DMS153 (cell line): ENCODE measurements at regions not wholly inside any gene's neighbourhood (a gene's known extent, or its start where the extent isn't known, plus 50 kb on each side); places are given as distances from the start of the nearest gene placed in this dataset.
"Not testable (repeated sequence)": the region's sequence is repeated elsewhere in the genome, so short reads cannot be mapped to it uniquely, and the experiment has no call there.

ENCODE experiments used
- DNase-seq: peaks from one replicate; lab custom pipeline; 2025; lab: John Stamatoyannopoulos, UW

- no peak for DNase-seq
These were observed 84.4 kb upstream of the CMKLR1 start for GRCh38 chr12:108423486-108423885.

GRCh38 chr12:108421082-108421481 lies 82.0 kb upstream of the CMKLR1 start:
- DNase-seq: not testable (repeated sequence)

DNA sequence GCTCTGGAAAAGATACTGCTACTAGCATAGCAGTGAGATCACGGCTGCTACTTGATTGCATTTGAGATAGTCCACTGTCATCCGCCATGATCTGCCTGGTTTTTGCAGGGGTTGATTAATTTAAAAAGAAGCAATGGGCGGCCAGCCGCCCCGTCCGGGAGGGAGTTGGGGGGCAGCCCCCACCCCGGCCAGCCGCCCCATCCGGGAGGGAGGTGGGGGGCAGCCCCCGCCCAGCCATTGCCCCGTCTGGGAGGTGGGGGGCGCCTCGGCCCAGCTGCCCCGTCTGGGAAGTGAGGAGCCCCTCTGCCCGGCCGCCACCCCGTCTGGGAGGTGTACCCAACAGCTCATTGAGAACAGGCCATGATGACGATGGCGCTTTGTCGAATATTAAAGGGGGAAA lies 81.3 kb upstream of the CMKLR1 start:
- not testable (repeated sequence) for DNase-seq

GRCh38 chr12:108419949-108420348 lies 80.8 kb upstream of the CMKLR1 start:
- no peak for DNase-seq

DNA sequence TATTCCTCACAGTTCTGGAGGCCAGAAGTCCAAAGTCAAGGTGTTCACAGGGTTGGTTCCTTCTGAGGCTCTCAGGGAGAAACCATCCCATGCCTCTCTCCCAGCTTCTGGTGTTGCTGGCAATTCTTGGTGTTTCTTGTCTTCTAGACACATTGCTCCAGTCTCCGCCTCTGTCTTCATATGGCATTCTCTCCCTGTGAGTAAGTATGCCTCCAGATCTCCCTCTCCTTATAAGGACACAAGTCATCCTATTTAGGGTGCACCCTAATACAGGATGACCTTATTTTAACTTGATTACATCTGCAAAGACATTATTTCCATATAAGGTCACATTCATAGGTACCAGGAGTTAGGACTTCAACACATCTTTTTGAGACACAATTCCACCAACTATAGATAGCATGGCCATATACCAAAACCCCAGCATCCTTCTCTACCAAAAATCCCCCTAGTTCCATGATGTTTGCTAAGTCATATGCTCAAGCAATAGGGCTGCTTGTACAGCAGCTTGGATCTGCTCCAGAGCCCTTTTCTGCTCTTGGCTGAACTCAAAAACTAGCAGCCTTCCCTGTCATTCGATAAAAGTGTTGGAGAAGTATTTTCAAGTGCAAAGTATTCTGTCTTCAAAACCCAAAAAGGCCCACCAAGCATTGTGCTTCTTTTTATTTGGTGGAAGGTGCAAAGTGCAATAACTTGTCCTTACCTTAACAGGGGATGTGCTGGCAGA lies 79.2 kb upstream of the CMKLR1 start:
- DNase-seq: no peak

DNA sequence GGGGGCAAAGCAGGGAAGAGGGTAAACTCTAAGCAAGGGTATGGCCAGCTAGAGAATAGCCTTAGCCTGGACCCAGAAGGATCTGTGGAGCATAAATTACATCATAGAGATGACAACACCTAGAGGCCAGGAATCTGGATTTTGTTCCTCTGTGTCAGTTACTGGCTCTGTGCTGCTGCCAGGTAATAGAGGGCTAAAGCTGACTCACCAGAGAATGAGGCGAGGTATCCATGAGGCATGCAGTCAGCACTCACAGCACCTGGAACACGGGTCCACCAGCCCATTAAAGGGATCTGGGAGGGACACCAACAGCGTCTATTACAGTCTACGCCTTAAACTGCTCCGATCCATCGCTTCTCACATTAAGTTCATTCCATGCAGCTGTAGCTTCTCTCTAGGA lies 74.9 kb upstream of the CMKLR1 start:
- no peak for DNase-seq

- no peak for DNase-seq
These were observed 71.6 kb upstream of the CMKLR1 start for GRCh38 chr12:108410689-108411088.

DNA sequence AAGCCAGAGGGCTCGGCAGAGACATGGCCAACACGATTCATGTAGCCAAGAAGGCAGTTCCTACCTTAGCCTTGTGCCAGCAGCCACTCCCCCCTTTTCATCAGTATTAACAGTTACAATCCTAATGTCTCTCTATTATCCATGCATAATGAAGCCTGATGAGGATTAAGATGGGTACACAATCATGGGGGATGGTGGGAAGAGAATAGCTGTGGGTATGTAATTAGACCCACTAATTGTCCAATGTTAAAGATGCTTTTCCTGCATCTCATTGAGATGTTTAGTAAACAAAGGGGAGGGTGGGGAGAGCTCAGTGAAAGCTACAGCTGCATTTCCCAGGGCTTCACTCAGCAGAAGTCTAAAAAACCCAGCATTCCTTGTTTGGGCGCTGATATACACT lies 70.4 kb upstream of the CMKLR1 start:
- DNase-seq: no peak

DNA sequence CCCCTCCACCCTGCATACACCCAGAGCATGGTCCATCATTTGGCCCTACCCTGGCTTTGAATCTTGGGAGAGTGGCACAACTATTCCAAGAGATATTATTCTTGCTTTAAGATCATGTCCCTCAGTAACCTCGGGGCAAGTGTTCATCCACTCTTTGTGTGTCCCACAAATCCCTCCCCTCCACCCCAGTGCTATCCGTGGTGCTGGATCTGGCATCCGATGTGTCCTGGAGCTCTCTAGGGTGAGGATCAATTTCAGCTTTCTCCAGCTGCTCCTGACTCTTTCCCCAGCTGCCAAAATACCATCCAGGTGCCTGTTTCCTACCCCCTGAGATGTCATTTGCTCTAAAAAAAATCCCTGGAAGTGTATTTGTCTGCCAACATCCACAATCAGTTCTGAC lies 64.8 kb upstream of the CMKLR1 start:
- DNase-seq: no peak

DNA sequence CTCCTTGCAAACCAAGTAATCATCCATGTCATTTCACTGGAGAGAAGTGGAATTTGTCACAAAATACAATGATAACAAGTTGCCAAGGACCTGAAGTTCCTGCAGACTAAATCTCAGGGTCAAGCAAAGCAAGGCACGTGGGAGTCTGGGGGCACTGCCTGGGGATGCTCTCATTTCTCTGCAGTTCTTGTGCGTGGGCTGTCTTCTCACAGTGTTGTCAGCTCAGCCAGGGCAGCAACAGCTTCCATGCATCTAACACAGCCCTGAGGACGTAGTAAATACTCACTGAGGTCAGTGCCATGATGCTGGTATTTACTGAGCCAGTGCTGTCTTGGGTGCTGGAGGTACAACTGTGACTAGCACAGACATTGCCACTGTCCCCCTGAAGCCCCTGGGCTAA lies 62.9 kb upstream of the CMKLR1 start:
- no peak for DNase-seq

DNA sequence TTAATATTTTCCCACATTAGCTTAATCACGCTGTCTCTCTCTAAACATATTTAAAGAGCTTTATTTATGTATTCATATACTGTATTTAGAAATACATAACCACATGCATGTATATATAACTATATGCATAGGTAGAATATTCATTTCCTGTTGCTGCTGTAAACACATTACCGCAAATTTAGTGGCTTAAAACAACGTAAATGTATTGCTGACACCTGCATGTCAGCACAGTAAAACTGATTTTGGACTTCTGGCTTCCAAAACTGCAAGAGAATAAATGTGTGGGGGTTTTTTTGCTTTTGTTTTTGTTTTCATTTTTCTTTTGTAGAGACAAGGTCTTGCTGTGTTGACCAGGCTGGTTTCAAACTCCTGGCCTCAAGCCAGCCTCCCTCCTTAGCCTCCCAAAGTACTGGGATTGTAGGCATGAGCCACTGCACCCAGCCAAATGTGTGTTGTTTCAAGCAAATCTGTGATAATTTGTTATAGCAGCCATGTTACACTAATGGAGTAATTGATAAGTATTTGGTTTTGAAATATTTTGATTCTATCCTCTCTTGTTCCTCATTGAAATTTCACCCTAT lies 61.9 kb upstream of the CMKLR1 start:
- no peak for DNase-seq

- no peak for DNase-seq
These were observed 61.4 kb upstream of the CMKLR1 start for GRCh38 chr12:108400481-108400880.

- no peak for DNase-seq
These were observed 60.9 kb upstream of the CMKLR1 start for GRCh38 chr12:108400056-108400455.

DNA sequence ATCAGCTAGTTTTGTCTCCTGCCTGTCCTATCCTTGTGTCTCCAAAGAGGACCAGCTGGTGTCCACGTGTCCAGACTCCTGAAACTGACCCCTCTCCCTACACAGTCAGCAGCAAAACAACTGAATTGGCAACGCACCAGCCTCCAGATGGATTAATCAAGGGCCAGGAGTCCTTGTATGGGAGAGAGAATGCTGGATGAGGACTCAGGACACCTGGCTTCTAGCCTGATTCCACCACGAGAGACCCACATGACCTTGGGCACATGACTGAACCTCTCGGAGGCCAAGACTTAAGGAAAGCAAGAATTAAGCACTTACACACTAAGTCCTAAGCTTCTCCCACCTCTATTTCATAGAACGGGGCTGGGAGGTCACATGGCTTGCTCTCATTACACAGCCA lies 60.4 kb upstream of the CMKLR1 start:
- DNase-seq: no peak

GRCh38 chr12:108394196-108394595 lies 55.1 kb upstream of the CMKLR1 start:
- no peak for DNase-seq

GRCh38 chr12:108392284-108392683 lies 53.2 kb upstream of the CMKLR1 start:
- no peak for DNase-seq

- no peak for DNase-seq
These were observed 51.5 kb upstream of the CMKLR1 start for GRCh38 chr12:108390495-108391203.

DNA sequence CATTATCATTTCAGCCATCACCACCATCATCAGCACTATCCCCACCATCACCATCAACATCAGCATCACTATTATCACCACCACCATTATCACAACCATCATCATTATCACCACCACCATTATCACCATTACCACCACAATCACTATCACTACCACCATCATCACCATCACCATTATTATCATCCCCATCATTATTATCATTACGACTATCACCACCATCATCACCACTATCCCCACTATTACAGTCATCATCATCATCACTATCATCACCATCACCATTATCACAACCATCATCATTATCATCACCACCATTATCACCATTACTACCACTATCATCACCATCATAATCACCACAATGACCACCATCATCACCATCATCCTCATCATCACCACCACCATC lies 50.4 kb upstream of the CMKLR1 start:
- no peak for DNase-seq
